Endothelial cell of umbilical vein (primary cell): ENCODE measurements at regions not wholly inside any gene's neighbourhood (a gene's known extent, or its start where the extent isn't known, plus 50 kb on each side); places are given as distances from the start of the nearest gene placed in this dataset.

Experiments
- BruUV-seq: library from RNA; stranded (reverse); fragments of 400-500 nt; replicated peaks from 2 replicates; lab custom pipeline; 2021; lab: Mats Ljungman, UMichigan
- CTCF ChIA-PET: fragments of 300-600, 350-600 bp; sonication (Branson Sonifier 250); formaldehyde crosslinking; loops from one replicate; lab custom pipeline; 2021; ENCODE audit warnings: antibody characterized with exemption, inconsistent platforms; lab: Charles Lee
- POLR2A ChIA-PET: fragments of 300-600, 350-600 bp; sonication (Branson Sonifier 250); formaldehyde crosslinking; loops from one replicate; lab custom pipeline; 2021; ENCODE audit warnings: antibody characterized with exemption, inconsistent platforms; lab: Charles Lee
- DNase-seq: peaks from one replicate; pipeline ENCODE4 v3.0.0-alpha.2; 2011; ENCODE audit warnings: low read depth, low spot score
- FAIRE-seq: peaks from 2 replicates; lab custom pipeline; 2011; peaks lifted over from hg19 to GRCh38; lab: Jason Lieb, UNC
- H2AFZ ChIP-seq: 2 replicates; pipeline ENCODE4 v1.6.0; 2012; ENCODE audit warnings: low read depth, low read length, control low read depth, inconsistent platforms
- H3K27ac ChIP-seq: 2 replicates; pipeline ENCODE4 v1.5.1; 2011; ENCODE audit warnings: low read depth, mild to moderate bottlenecking, control low read depth, low read length, moderate library complexity; ENCODE audit not compliant: insufficient read depth
- H3K27me3 ChIP-seq, 2 experiments: 2 replicates each; pipeline versions ENCODE4 v1.6.0 to v1.6.1; 2011; ENCODE audit warnings: low read length in 2 of 2, mixed read lengths in 1 of 2; ENCODE audit not compliant: control insufficient read depth in 2 of 2, insufficient read depth in 2 of 2
- H3K36me3 ChIP-seq, 2 experiments: 2 replicates in 1 of 2; 3 replicates in 1 of 2; pipeline ENCODE4 v1.5.1; 2011; ENCODE audit warnings: low read length in 2 of 2, mild to moderate bottlenecking in 1 of 2, moderate library complexity in 1 of 2; ENCODE audit not compliant: control insufficient read depth in 2 of 2, insufficient read depth in 2 of 2; ENCODE audit errors: extremely low read depth in 1 of 2
- H3K4me1 ChIP-seq: 3 replicates; pipeline ENCODE4 v1.5.1; 2011; ENCODE audit warnings: mild to moderate bottlenecking, low read length; ENCODE audit not compliant: control insufficient read depth, insufficient read depth; ENCODE audit errors: extremely low read depth
- H3K4me2 ChIP-seq: 2 replicates; pipeline ENCODE4 v1.6.1; 2011; ENCODE audit warnings: low read length, control low read depth, mixed read lengths; ENCODE audit not compliant: insufficient read depth
- H3K4me3 ChIP-seq, 3 experiments: fragments of 200-600 bp in 1 of 3; sonication (generic), shearing (Covaris generic) in 1 of 3; replicated peaks in 1 of 3; 2 replicates each; pipeline ENCODE4 v1.5.1; 2011 to 2016; ENCODE audit warnings: control low read depth in 3 of 3, low read length in 3 of 3, mild to moderate bottlenecking in 2 of 3, inconsistent platforms in 1 of 3, low read depth in 1 of 3, moderate library complexity in 1 of 3; ENCODE audit not compliant: insufficient read depth in 1 of 3
- H3K79me2 ChIP-seq: 2 replicates; pipeline ENCODE4 v1.6.0; 2012; ENCODE audit warnings: low read length, inconsistent platforms; ENCODE audit not compliant: control insufficient read depth, insufficient read depth
- H3K9ac ChIP-seq: replicated peaks from 2 replicates; pipeline ENCODE3; 2011; ENCODE audit warnings: low read length, control low read depth; ENCODE audit not compliant: insufficient read depth; ENCODE audit errors: extremely low read depth
- H3K9me1 ChIP-seq: replicated peaks from 3 replicates; pipeline ENCODE4 v1.6.0; 2011; ENCODE audit warnings: mild to moderate bottlenecking, low read length; ENCODE audit not compliant: control insufficient read depth, insufficient read depth; ENCODE audit errors: extremely low read depth
- H3K9me3 ChIP-seq: replicated peaks from 2 replicates; pipeline ENCODE4 v1.5.1; 2012; ENCODE audit warnings: low read length, inconsistent platforms; ENCODE audit not compliant: control insufficient read depth, insufficient read depth
- H4K20me1 ChIP-seq: replicated peaks from 2 replicates; pipeline ENCODE3; 2011; ENCODE audit warnings: mild to moderate bottlenecking, low read length; ENCODE audit not compliant: control insufficient read depth, insufficient read depth; ENCODE audit errors: extremely low read depth
- EZH2 ChIP-seq: IDR thresholded peaks from 2 replicates; pipeline ENCODE4 v1.6.1; 2012; ENCODE audit warnings: borderline replicate concordance, low read depth, mild to moderate bottlenecking, moderate library complexity, low read length, inconsistent platforms; ENCODE audit not compliant: severe bottlenecking
- FOS ChIP-seq: IDR thresholded peaks from 2 replicates; pipeline ENCODE4 v1.6.1; 2011; ENCODE audit warnings: mild to moderate bottlenecking, low read length, moderate library complexity, borderline replicate concordance; ENCODE audit not compliant: insufficient read depth
- GATA2 ChIP-seq: IDR thresholded peaks from 2 replicates; pipeline ENCODE4 v1.7.0; 2011; ENCODE audit warnings: low read depth, mild to moderate bottlenecking, moderate library complexity, mixed read lengths, low read length; ENCODE audit not compliant: insufficient read length, insufficient read depth
- JUN ChIP-seq: IDR thresholded peaks from 2 replicates; pipeline ENCODE4 v1.6.1; 2011; ENCODE audit warnings: borderline replicate concordance, low read depth; ENCODE audit not compliant: insufficient read length, insufficient read depth
- MYC ChIP-seq: IDR thresholded peaks from one replicate; pipeline ENCODE4 v1.6.1; 2011; ENCODE audit warnings: mild to moderate bottlenecking, low read depth, low read length
- POLR2A ChIP-seq: IDR thresholded peaks from 2 replicates; pipeline ENCODE4 v1.6.1; 2012; ENCODE audit warnings: low read depth, mild to moderate bottlenecking, control low read depth, low read length
- POLR2AphosphoS5 ChIP-seq: IDR thresholded peaks from 2 replicates; pipeline ENCODE4 v1.6.1; 2012; ENCODE audit warnings: low read depth, mild to moderate bottlenecking, control low read depth, low read length, moderate library complexity; ENCODE audit not compliant: insufficient read depth
- dilution Hi-C: fragments of 300-500 bp; cut with MboI; formaldehyde crosslinking; loops from one replicate; pipeline ENCODE4 v1.15.0; 2019; ENCODE audit warnings: low sequenced_read_pairs; ENCODE audit not compliant: extremely low pct_ligation_motif_present
- intact Hi-C: fragments of 100-400 bp; cut with micrococcal nuclease; formaldehyde crosslinking; loops from one replicate; pipeline ENCODE4 v1.10.0; 2022
- TF ChIP-seq, protein P1 (sequence below), 2 donors: IDR thresholded peaks; 1 replicate in 1 of 2; 2 replicates in 1 of 2; pipeline ENCODE4 v1.5.1; 2011; ENCODE audit warnings: low read length in 2 of 2, mild to moderate bottlenecking in 2 of 2, moderate library complexity in 2 of 2, control low read depth in 1 of 2, inconsistent platforms in 1 of 2, low read depth in 1 of 2; ENCODE audit not compliant: insufficient read depth in 1 of 2; ENCODE audit errors: extremely low read depth in 1 of 2
- TF ChIP-seq, protein P2 (sequence below): IDR thresholded peaks from 2 replicates; pipeline ENCODE4 v1.6.1; 2011; ENCODE audit not compliant: insufficient read depth, insufficient read length

DNA sequence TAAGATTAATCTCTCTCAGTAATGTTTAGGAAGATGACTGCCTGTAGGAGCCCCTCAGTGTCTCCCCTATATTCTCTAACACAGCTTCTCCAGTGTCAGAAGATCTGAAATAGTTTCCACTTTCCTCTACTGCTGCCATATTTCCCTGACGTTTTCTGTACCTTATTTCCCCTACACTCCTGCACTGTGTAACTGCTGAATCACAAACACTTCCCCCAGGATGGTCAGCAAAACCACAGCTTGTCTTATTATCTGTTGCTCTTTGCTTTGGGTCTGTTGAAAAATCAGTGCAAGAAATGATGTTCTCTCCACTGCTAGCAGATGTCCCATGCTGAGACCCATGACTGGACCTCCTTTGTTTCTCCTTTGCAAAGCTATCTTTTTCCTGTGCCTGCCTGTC is 441.7 kb downstream of the EPHA4 start:
- dilution Hi-C loops (no loop called here), intact Hi-C loops (no loop called here)
- Histone ChIP-seq H3K9ac (no peak overlapping the region), H3K4me1 (no peaks in the 10 kb centered on the region), H2AFZ (no peak overlapping the region), H3K36me3 (no peaks in the 10 kb centered on the region), H3K79me2 (no peaks in the 10 kb centered on the region), H3K9me1 (no peaks in the 10 kb centered on the region), H4K20me1 (no peaks in the 10 kb centered on the region), H3K9me3 (no peaks in the 10 kb centered on the region), H3K4me2 (no peak overlapping the region), H3K4me3 (no peak overlapping the region), H3K27ac (no peak overlapping the region), H3K27me3 (no peaks in the 10 kb centered on the region)
- TF ChIP-seq GATA2, result no peak
- TF ChIP-seq POLR2A, result no peak
- TF ChIP-seq MYC, result no peak
- TF ChIP-seq EZH2, result no peak
- TF ChIP-seq, protein P1, sequence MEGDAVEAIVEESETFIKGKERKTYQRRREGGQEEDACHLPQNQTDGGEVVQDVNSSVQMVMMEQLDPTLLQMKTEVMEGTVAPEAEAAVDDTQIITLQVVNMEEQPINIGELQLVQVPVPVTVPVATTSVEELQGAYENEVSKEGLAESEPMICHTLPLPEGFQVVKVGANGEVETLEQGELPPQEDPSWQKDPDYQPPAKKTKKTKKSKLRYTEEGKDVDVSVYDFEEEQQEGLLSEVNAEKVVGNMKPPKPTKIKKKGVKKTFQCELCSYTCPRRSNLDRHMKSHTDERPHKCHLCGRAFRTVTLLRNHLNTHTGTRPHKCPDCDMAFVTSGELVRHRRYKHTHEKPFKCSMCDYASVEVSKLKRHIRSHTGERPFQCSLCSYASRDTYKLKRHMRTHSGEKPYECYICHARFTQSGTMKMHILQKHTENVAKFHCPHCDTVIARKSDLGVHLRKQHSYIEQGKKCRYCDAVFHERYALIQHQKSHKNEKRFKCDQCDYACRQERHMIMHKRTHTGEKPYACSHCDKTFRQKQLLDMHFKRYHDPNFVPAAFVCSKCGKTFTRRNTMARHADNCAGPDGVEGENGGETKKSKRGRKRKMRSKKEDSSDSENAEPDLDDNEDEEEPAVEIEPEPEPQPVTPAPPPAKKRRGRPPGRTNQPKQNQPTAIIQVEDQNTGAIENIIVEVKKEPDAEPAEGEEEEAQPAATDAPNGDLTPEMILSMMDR (IDR thresholded peaks at IDR 0.05; ENCODE audit: extremely low read depth in 1 of 2, insufficient read depth in 1 of 2, low read depth in 1 of 2, low read length in 2 of 2), result no peak
- TF ChIP-seq JUN, result no peak
- no peak for TF ChIP-seq POLR2AphosphoS5
- TF ChIP-seq FOS, result no peak
- TF ChIP-seq, protein P2, sequence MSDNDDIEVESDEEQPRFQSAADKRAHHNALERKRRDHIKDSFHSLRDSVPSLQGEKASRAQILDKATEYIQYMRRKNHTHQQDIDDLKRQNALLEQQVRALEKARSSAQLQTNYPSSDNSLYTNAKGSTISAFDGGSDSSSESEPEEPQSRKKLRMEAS, result no peak
- POLR2A ChIA-PET, result no interaction called here
- BruUV-seq, result no TSS peak
- CTCF ChIA-PET, result no interaction called here
- DNase-seq (no peak), FAIRE-seq (no peak)
